ENCODE measurements at regions not wholly inside any gene's neighbourhood (a gene's known extent, or its start where the extent isn't known, plus 50 kb on each side); places are given as distances from the start of the nearest gene placed in this dataset.

DNA sequence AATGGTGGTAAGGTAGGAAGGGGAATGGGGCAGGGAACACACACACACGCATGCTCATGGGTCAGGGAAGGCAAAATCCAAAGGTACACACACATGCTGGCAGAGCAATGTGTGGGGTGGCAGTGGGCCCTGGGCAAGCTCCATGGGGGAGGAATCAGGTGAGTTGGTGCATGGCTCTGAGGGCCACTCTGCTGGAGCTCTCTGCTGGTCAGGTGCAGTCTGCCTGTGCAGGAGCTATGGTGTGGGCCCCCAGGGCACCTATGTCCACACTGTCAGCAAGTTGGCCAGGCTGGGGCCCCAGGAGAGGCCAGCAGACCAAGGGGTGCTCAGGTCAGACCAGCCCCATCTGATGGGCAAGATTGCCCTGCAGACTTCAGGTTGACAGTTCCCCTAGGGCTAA, 90.1 kb upstream of the GAP43 start:
- in situ Hi-C loops (cut with HindIII; ENCODE audit: low sequenced_read_pairs) = no loop called here
- no peak for DNase-seq (ENCODE audit: low read depth)
- no peak overlapping the region for H3K4me3 ChIP-seq (ENCODE audit: low read depth, low read length)
- TF ChIP-seq, protein P1, sequence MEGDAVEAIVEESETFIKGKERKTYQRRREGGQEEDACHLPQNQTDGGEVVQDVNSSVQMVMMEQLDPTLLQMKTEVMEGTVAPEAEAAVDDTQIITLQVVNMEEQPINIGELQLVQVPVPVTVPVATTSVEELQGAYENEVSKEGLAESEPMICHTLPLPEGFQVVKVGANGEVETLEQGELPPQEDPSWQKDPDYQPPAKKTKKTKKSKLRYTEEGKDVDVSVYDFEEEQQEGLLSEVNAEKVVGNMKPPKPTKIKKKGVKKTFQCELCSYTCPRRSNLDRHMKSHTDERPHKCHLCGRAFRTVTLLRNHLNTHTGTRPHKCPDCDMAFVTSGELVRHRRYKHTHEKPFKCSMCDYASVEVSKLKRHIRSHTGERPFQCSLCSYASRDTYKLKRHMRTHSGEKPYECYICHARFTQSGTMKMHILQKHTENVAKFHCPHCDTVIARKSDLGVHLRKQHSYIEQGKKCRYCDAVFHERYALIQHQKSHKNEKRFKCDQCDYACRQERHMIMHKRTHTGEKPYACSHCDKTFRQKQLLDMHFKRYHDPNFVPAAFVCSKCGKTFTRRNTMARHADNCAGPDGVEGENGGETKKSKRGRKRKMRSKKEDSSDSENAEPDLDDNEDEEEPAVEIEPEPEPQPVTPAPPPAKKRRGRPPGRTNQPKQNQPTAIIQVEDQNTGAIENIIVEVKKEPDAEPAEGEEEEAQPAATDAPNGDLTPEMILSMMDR (IDR thresholded peaks at IDR 0.05; ENCODE audit: low read depth, low read length, missing control alignments) = no peak

DNA sequence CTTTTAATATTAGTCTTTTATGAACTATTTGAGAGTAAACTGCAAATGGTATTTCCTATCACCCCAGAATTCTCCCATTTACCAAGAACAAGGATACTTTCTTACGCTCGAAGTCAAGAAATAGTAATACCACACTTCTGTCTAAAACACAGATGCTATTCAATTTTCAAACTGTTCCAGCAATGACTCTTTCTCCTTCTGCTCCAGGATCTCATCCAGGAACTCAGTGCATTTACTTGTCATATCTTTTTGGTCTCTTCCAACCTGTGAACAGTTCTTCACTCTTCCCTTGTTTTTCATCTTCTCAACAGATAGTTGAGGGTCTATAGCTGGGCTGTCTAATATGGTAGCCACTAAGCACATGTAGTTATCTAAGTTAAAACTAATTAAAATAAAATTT, 87.1 kb upstream of the GAP43 start:
- in situ Hi-C loops (cut with HindIII; ENCODE audit: low sequenced_read_pairs) = no loop called here
- H3K4me3 ChIP-seq (ENCODE audit: low read depth, low read length) = no peak overlapping the region
- TF ChIP-seq, protein P1 (IDR thresholded peaks at IDR 0.05; ENCODE audit: low read depth, low read length, missing control alignments) = no peak
- no peak for DNase-seq (ENCODE audit: low read depth)

DNA sequence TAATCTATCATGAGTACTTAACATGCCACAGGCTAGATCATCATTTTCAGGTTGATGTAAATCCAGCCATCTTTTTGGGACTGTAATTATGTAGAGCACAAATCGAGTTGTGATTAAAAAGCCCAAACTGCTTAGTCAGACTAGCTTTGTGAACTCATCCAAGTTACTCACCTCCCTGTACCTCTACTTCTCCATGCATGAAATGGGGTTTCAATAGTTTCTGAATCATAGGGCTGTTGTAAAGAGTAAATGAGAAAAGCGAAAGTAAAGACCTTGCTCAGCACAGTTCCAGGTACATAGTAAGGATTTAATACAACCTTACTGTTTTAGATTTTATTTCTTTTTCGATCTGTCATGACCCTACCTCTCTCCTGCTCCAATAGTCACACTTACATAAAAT, 85.6 kb upstream of the GAP43 start:
- no peak for DNase-seq (ENCODE audit: low read depth)
- in situ Hi-C loops (cut with HindIII; ENCODE audit: low sequenced_read_pairs) = no loop called here
- no peak overlapping the region for H3K4me3 ChIP-seq (ENCODE audit: low read depth, low read length)
- TF ChIP-seq, protein P1 (IDR thresholded peaks at IDR 0.05; ENCODE audit: low read depth, low read length, missing control alignments) = no peak

DNA sequence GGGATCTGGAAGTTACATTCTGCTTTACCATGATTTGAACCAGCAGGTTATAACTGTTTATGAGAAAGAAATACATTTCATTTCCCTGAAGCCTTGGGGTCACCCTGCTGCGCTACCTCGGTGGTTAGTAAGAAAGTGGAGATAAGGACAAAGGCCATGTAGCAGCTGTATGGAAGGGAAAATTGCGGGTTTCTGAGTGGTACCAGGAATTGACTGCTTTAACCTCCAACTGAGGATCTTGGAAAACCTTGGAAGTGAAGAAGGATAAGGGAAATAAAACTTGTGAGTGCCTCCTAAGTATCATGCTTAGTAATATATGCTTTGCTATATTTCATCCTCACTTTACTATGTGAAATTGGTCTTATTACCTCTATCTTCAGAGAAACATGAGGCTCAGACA, 76.1 kb upstream of the GAP43 start:
- TF ChIP-seq, protein P1 (IDR thresholded peaks at IDR 0.05; ENCODE audit: low read depth, low read length, missing control alignments) = no peak
- H3K4me3 ChIP-seq (ENCODE audit: low read depth, low read length) = no peak overlapping the region
- DNase-seq (ENCODE audit: low read depth) = no peak
- in situ Hi-C loops (cut with HindIII; ENCODE audit: low sequenced_read_pairs) = no loop called here

DNA sequence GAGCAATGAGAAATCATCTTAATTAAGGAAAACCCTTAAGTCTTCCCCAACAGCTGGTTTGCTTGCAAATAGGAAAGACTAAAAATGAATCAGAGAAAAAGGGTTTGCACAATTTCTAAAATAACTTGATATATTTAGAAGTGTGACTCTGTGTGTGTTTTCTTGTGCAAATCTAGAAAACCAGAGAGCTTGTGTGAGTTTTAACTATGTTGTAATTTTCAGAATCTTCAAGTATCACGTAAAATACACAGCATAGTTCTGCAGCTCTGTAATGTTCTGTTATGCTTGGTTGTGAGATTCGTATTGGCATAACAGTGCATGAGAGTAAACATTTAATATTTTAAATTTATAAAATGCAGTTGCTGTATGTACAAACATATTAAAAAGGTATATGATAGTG, 74.7 kb upstream of the GAP43 start:
- TF ChIP-seq, protein P1 (IDR thresholded peaks at IDR 0.05; ENCODE audit: low read depth, low read length, missing control alignments) = no peak
- DNase-seq (ENCODE audit: low read depth) = no peak
- no peak overlapping the region for H3K4me3 ChIP-seq (ENCODE audit: low read depth, low read length)
- in situ Hi-C loops (cut with HindIII; ENCODE audit: low sequenced_read_pairs) = no loop called here

DNA sequence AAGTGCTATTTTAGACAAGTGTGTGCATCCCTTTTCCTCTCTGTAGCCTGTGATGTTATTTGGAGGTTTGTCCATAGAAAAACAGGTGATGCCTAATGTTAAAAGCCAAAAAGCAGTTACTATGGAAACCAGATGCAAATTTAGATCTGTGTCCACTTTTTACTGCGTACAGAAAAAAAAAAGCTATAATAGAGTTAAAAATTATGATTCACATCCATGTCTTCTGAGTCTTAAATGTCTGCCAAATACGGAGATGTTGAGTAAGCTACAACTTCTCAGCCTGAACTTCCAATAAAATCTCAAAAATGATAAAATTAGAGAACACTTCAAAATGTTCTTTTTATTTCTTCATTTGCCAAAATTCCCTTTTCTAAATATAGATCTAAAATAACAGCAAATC, 74.2 kb upstream of the GAP43 start:
- H3K4me3 ChIP-seq (ENCODE audit: low read depth, low read length) = no peak overlapping the region
- TF ChIP-seq, protein P1 (IDR thresholded peaks at IDR 0.05; ENCODE audit: low read depth, low read length, missing control alignments) = no peak
- in situ Hi-C loops (cut with HindIII; ENCODE audit: low sequenced_read_pairs) = no loop called here
- no peak for DNase-seq (ENCODE audit: low read depth)

DNA sequence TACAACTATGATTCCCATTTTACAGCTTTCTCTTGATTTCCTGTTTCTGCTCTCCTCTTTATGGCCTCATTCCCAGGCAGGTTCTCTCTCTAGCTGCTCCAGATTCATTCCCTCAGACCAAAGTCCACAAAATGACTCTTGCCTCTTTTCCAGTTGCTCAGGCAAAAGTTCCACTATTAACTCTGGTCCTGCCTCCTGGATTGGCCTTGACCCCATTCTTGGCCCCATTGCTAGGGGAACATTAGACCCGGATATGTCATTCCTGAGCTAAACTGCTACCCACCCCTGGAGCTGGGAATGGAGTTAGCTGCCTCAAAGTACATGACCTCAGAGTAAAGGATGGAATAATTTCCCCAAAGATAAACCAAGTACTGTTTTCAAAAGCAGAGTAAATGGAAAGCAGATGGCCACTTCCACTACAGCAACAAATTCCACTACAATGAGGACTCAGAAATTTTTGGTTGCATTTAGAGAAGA, 73.0 kb upstream of the GAP43 start:
- TF ChIP-seq, protein P1 (IDR thresholded peaks at IDR 0.05; ENCODE audit: low read depth, low read length, missing control alignments) = no peak
- H3K4me3 ChIP-seq (ENCODE audit: low read depth, low read length) = no peak overlapping the region
- in situ Hi-C loops (cut with HindIII; ENCODE audit: low sequenced_read_pairs) = no loop called here
- no peak for DNase-seq (ENCODE audit: low read depth)
